SK-N-MC (cell line): ENCODE measurements at regions not wholly inside any gene's neighbourhood (a gene's known extent, or its start where the extent isn't known, plus 50 kb on each side); places are given as distances from the start of the nearest gene placed in this dataset.

Source experiments
- EZH2 ChIP-seq: fragments of 200-600 bp; sonication (generic); IDR thresholded peaks from one replicate; pipeline ENCODE4 v1.6.1; 2017; ENCODE audit warnings: antibody characterized with exemption
- POLR2AphosphoS5 ChIP-seq: IDR thresholded peaks from 2 replicates; pipeline ENCODE4 v1.6.1; 2012; ENCODE audit warnings: mild to moderate bottlenecking, low read depth, low read length, borderline replicate concordance

- no peak for TF ChIP-seq POLR2AphosphoS5
- TF ChIP-seq EZH2, result no peak
Measured at GRCh38 chr12:125454291-125454690, 389.1 kb downstream of the AACS start.
